VCaP (cell line): ENCODE measurements at regions not wholly inside any gene's neighbourhood (a gene's known extent, or its start where the extent isn't known, plus 50 kb on each side); places are given as distances from the start of the nearest gene placed in this dataset.

Experiments
- H3K27ac ChIP-seq: fragments of 450-650 bp; 2 replicates; pipeline ENCODE4 v1.5.1; 2017
- TF ChIP-seq, protein P1 (sequence below): fragments of 450-650 bp; conservative IDR thresholded peaks from 2 replicates; pipeline ENCODE4 v1.5.1; 2017; ENCODE audit warnings: mild to moderate bottlenecking, moderate library complexity

DNA sequence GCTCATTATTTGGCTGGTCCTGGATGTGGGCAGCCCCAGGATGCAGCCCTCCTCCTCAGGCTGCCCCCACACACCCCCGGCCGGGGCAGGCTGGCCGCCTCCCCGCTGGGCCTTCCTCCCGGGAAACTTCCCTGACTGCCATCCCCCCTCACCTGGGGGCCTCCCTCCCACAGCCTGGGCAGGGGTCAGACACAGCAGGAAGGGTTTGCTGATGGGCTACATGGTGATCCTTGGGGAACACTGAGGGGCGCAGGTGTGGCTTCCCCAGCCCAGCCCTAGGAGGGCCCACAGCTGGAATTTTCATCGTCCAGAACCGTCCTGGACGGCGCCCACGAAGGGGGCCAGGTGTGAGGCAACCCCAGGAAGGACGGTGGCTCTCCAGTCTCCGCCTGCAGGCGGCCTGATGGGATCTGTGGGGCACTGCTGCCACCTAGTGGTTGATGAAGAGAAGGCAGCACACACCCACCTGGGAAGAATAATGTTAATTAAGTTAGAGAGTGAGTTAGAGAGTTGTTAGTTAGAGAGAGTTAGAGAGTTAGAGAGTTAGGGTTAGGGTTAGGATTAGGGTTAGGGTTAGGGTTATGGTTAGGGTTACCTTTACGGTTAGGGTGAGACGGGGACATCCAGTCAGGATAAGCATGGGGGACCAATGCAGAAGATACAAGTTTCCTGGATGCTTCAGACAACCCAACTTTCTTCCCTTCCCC is 75.9 kb upstream of the PRR5 start:
- H3K27ac ChIP-seq: no peak overlapping the region
- TF ChIP-seq, protein P1, sequence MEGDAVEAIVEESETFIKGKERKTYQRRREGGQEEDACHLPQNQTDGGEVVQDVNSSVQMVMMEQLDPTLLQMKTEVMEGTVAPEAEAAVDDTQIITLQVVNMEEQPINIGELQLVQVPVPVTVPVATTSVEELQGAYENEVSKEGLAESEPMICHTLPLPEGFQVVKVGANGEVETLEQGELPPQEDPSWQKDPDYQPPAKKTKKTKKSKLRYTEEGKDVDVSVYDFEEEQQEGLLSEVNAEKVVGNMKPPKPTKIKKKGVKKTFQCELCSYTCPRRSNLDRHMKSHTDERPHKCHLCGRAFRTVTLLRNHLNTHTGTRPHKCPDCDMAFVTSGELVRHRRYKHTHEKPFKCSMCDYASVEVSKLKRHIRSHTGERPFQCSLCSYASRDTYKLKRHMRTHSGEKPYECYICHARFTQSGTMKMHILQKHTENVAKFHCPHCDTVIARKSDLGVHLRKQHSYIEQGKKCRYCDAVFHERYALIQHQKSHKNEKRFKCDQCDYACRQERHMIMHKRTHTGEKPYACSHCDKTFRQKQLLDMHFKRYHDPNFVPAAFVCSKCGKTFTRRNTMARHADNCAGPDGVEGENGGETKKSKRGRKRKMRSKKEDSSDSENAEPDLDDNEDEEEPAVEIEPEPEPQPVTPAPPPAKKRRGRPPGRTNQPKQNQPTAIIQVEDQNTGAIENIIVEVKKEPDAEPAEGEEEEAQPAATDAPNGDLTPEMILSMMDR: peak; percentile 90

DNA sequence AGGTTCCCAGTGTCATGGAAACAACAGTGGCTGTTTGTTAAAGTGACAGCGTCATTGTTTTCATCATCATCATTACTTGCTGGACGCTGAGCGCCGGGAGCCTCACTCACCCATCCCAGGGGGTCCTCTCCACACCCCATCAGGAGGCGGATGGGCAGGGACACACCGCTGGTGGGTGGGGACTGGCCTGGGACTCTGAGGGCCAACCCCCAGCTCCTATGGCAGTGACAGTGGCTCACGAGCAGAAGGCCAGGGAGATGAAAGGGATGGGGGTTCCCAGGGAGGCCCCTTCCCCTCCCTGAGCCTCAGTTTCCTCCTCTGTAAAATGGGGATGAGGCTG is 76.6 kb upstream of the PRR5 start:
- H3K27ac ChIP-seq: no peak overlapping the region
- TF ChIP-seq, protein P1: no peak

DNA sequence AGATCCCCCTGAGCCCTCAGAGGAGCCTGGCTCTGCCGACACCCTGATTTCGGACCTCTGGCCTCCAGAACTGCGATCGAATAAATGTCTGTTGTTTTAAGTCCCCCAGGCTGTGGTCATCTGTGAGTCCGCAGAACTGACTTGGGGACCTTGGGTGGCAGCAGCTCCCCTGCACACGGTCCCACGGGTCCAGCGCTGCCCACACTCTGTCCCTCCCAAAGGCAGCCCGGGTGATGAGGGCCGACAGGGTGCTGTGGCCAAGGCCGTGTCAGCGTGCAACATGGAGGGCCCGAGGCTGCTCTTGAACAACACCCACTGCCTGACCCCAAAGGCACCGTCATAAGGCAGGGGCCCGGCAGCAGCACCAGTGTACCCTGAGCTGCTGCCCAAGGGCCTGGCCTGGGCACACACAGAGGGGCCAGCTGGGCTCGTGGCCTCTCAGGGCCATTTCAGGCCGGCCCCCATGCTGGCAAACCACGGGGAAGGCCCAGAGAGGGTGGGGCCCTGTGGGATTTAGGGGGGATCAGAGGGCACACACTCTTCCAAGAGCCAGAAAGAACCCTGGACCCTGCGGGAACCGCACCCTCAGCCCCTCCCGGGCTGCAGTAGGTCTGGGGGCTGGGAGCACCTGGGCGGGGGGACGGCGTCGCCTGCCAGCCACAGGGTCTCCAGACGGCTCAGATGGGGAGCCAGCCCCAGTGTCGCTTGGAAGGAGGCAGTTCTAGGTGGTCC is 77.1 kb upstream of the PRR5 start:
- TF ChIP-seq, protein P1: no peak
- H3K27ac ChIP-seq: no peak overlapping the region

DNA sequence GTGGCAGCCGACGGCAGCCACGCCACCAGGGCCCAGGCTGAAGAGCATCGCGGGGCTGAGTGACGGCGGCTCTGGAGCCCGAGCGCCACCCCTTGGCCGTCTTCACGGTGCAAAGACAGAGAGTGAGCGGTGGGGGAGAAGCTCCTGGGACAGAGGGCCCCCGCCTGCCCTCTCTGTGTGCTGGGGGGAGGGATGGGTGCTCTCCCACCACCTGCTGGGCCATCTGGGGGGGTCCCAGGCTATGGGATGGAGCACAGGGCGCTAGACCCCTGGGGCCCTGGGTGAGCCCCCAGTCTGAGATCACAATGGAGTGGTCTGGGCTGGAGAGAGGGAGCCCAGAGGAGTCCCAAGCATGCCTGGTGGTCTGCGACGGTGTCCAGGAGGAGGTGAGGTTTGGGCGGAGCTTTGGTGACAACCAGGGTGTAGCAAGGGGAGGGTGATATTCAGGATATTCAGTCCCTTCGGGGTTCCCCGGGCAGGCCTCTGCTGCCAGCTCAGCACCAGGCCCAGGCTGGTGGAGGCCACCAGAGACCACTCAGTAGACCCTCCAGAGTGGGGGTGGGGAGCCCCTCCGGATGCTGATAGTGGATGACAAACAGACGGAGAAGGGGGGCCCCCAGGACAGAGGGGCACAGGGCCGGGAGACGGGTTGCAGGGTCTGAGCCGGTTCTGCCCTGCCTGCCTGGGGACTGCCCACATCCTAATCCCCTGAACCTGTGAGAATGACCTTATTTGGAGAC is 78.1 kb upstream of the PRR5 start:
- no peak overlapping the region for H3K27ac ChIP-seq
- TF ChIP-seq, protein P1: peak; percentile 20; the same call in 1 of the 2 replicates

DNA sequence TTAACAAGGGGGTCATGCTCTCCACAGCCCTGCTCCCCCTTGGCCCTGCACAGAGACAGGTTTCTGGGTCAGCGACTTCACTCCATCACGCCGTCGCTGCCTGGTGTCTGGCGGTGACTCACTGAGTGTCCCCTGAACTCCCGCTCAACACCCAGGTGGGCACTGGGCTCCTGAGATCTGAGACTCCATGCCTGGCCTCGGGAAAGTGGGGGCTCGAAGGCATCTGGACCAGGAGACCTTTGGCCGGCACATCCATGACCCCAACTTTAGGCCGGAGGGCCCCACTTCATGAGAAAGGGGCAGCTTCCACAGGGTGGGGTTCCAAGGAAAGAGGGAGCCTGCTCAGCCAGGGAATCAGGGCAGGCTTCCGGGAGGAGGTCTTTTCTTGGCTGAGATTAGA is 79.3 kb upstream of the PRR5 start:
- TF ChIP-seq, protein P1: no peak
- no peak overlapping the region; the same call in 1 of the 2 replicates for H3K27ac ChIP-seq

DNA sequence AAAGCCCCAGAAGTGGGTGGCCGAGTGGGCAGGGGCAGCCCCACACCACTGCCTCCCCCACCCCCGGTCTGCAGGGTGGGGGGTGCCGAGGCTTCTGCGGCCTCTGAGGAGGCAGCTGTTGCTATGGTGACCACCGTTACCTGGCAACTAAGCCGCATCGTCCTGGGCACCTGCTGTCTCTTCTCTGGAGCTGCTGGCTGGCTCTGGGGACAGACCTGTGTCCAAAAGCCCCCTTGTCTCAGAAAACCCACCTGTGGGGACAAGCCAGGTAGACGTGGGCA is 79.9 kb upstream of the PRR5 start:
- no peak overlapping the region for H3K27ac ChIP-seq
- TF ChIP-seq, protein P1: no peak

DNA sequence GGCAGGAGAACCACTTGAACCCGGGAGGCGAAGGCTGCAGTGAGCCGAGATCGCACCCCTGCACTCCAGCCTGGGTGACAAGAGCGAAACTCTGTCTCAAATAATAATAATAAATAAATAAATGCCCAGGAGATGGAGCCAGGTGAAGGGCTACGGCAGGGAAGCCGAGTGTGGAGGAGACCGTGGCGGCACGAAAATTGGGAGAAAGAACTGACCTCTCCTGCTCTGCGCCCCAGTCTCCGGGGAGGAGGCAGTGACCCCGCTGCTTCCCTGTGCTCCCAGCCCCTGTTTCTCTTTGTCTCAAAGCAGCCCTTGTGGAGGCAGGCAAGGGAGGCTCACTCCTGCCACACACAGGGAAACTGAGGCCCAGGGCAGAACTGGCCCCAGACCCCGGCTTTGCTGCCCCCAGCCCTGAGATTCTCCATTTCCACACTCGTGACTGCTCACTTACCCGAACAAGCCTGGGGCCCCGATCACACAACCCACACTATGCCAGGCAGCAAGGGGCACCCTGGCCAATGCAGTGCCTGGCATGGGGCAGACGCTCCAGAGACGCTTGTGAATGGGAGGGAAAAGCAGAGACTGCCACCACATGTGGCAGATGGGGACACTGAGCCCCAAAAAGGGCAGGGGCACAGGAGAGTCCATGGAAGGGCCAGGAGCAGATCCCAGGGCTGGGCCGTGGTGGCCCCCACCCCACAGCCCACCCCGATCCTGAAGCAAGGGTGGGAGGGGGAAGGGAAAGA is 80.4 kb upstream of the PRR5 start:
- TF ChIP-seq, protein P1: no peak
- H3K27ac ChIP-seq: no peak overlapping the region
